ENCODE measurements at regions not wholly inside any gene's neighbourhood (a gene's known extent, or its start where the extent isn't known, plus 50 kb on each side); places are given as distances from the start of the nearest gene placed in this dataset.

GRCh38 chr5:165981671-165982070, 2309.8 kb upstream of the WWC1 start:
- DNase-seq = no peak
- Histone ChIP-seq H3K4me1 (no peaks in the 10 kb centered on the region), H3K4me3 (ENCODE audit: low read depth, low read length) (no peak overlapping the region), H3K27me3 (no peaks in the 10 kb centered on the region), H3K36me3 (no peaks in the 10 kb centered on the region), H3K9me3 (no peaks in the 10 kb centered on the region)
- no peak for TF ChIP-seq CTCF (IDR thresholded peaks at IDR 0.05; ENCODE audit: low read depth, low read length)

GRCh38 chr5:165996201-165996875, 2295.1 kb upstream of the WWC1 start:
- no peaks in the 10 kb centered on the region for H3K36me3 ChIP-seq
- no peak for TF ChIP-seq CTCF (IDR thresholded peaks at IDR 0.05; ENCODE audit: low read depth, low read length)
- peaks cover 4% of the 10 kb centered on the region; the same call in 1 of the 2 replicates for H3K4me1 ChIP-seq
- DNase-seq = peak; percentile 24
- no peaks in the 10 kb centered on the region; the same call in 1 of the 2 replicates for H3K9me3 ChIP-seq
- H3K27me3 ChIP-seq = no peaks in the 10 kb centered on the region
- peak overlapping the region; percentile 12 for H3K4me3 ChIP-seq (ENCODE audit: low read depth, low read length)

GRCh38 chr5:165999693-166000320, 2291.6 kb upstream of the WWC1 start:
- Histone ChIP-seq H3K4me3 (ENCODE audit: low read depth, low read length) (no peak overlapping the region), H3K27me3 (no peaks in the 10 kb centered on the region), H3K4me1 (peaks cover 4% of the 10 kb centered on the region; the same call in 1 of the 2 replicates), H3K36me3 (no peaks in the 10 kb centered on the region), H3K9me3 (no peaks in the 10 kb centered on the region)
- no peak for DNase-seq
- TF ChIP-seq CTCF (IDR thresholded peaks at IDR 0.05; ENCODE audit: low read depth, low read length) = no peak

- Histone ChIP-seq H3K4me3 (ENCODE audit: low read depth, low read length) (no peak overlapping the region), H3K27me3 (no peaks in the 10 kb centered on the region), H3K9me3 (no peaks in the 10 kb centered on the region), H3K36me3 (no peaks in the 10 kb centered on the region), H3K4me1 (peaks cover 4% of the 10 kb centered on the region; the same call in 1 of the 2 replicates)
- TF ChIP-seq CTCF (IDR thresholded peaks at IDR 0.05; ENCODE audit: low read depth, low read length) = no peak
- no peak for DNase-seq
Observed at GRCh38 chr5:166004006-166004405, 2287.4 kb upstream of the WWC1 start.

GRCh38 chr5:166013415-166013814, 2278.0 kb upstream of the WWC1 start:
- Histone ChIP-seq H3K4me1 (no peaks in the 10 kb centered on the region), H3K36me3 (no peaks in the 10 kb centered on the region), H3K4me3 (ENCODE audit: low read depth, low read length) (no peak overlapping the region), H3K9me3 (no peaks in the 10 kb centered on the region; the same call in 1 of the 2 replicates), H3K27me3 (no peaks in the 10 kb centered on the region)
- no peak for TF ChIP-seq CTCF (IDR thresholded peaks at IDR 0.05; ENCODE audit: low read depth, low read length)
- DNase-seq = no peak

GRCh38 chr5:166014256-166014655, 2277.2 kb upstream of the WWC1 start:
- no peak for DNase-seq
- no peak for TF ChIP-seq CTCF (IDR thresholded peaks at IDR 0.05; ENCODE audit: low read depth, low read length)
- no peaks in the 10 kb centered on the region for H3K27me3 ChIP-seq
- no peak overlapping the region for H3K4me3 ChIP-seq (ENCODE audit: low read depth, low read length)
- H3K4me1 ChIP-seq = no peaks in the 10 kb centered on the region
- no peaks in the 10 kb centered on the region for H3K36me3 ChIP-seq
- no peaks in the 10 kb centered on the region; the same call in 1 of the 2 replicates for H3K9me3 ChIP-seq

Measured in BE2C (cell line).